NCI-H748 (cell line): ENCODE measurements at regions not wholly inside any gene's neighbourhood (a gene's known extent, or its start where the extent isn't known, plus 50 kb on each side); places are given as distances from the start of the nearest gene placed in this dataset.

ENCODE experiments used
- DNase-seq: peaks from one replicate; lab custom pipeline; 2025; ENCODE audit not compliant: unreplicated experiment; lab: John Stamatoyannopoulos, UW

- DNase-seq = no peak
Observed at GRCh38 chr2:24439971-24440340, 51.1 kb upstream of the NCOA1 start.

- no peak for DNase-seq
Observed at GRCh38 chr2:24439280-24439970, 51.6 kb upstream of the NCOA1 start.

GRCh38 chr2:24438106-24438505 is 52.9 kb upstream of the NCOA1 start:
- no peak for DNase-seq

- no peak for DNase-seq
Observed at GRCh38 chr2:24435391-24436316, 55.4 kb upstream of the NCOA1 start.

GRCh38 chr2:24434541-24434940 is 56.5 kb upstream of the NCOA1 start:
- DNase-seq = no peak

GRCh38 chr2:24432735-24433134 is 58.3 kb upstream of the NCOA1 start:
- no peak for DNase-seq

GRCh38 chr2:24432121-24432520 is 58.9 kb upstream of the NCOA1 start:
- no peak for DNase-seq

GRCh38 chr2:24429197-24430074 is 61.6 kb upstream of the NCOA1 start:
- no peak for DNase-seq

GRCh38 chr2:24424387-24424786 is 64.1 kb upstream of the ITSN2 start:
- no peak for DNase-seq

GRCh38 chr2:24423095-24423494 is 62.8 kb upstream of the ITSN2 start:
- DNase-seq = no peak

GRCh38 chr2:24421668-24422067 is 61.3 kb upstream of the ITSN2 start:
- peak; percentile 70 for DNase-seq

- no peak for DNase-seq
Observed at GRCh38 chr2:24420373-24420772, 60.0 kb upstream of the ITSN2 start.

- DNase-seq = no peak
Observed at GRCh38 chr2:24418166-24418841, 58.0 kb upstream of the ITSN2 start.

GRCh38 chr2:24412812-24413211 is 52.5 kb upstream of the ITSN2 start:
- DNase-seq = no peak

- no peak for DNase-seq
Observed at GRCh38 chr2:24411488-24412151, 51.3 kb upstream of the ITSN2 start.

- no peak for DNase-seq
Observed at GRCh38 chr2:24410976-24411375, 50.6 kb upstream of the ITSN2 start.

- DNase-seq = peak; percentile 73
Observed at GRCh38 chr2:24409700-24410556, 49.6 kb upstream of the ITSN2 start.
